SU-DHL-6 (cell line): ENCODE measurements at regions not wholly inside any gene's neighbourhood (a gene's known extent, or its start where the extent isn't known, plus 50 kb on each side); places are given as distances from the start of the nearest gene placed in this dataset.

ENCODE experiments used
- CTCF ChIP-seq: fragments of 200-600 bp; sonication (generic); IDR thresholded peaks from one replicate; pipeline ENCODE4 v1.5.1; 2017; ENCODE audit warnings: antibody characterized with exemption, mild to moderate bottlenecking, low read length, moderate library complexity; ENCODE audit not compliant: insufficient read depth, poor library complexity, severe bottlenecking
- EZH2phosphoT487 ChIP-seq: fragments of 200-600 bp; sonication (generic), shearing (Covaris generic); conservative IDR thresholded peaks from 2 replicates; pipeline ENCODE4 v1.6.1; 2018; ENCODE audit warnings: mild to moderate bottlenecking, antibody characterized with exemption, low read length, moderate library complexity, mixed read lengths

GRCh38 chr1:229063154-229063773, 207.6 kb upstream of the RAB4A start:
- TF ChIP-seq CTCF (no peak), EZH2phosphoT487 (no peak)
